Activated naive CD8-positive, alpha-beta T cell (primary cell): ENCODE measurements at regions not wholly inside any gene's neighbourhood (a gene's known extent, or its start where the extent isn't known, plus 50 kb on each side); places are given as distances from the start of the nearest gene placed in this dataset.
"Not testable (repeated sequence)": the region's sequence is repeated elsewhere in the genome, so short reads cannot be mapped to it uniquely, and the experiment has no call there.

ENCODE experiments used
- H3K27ac Mint-ChIP-seq: one replicate; pipeline ENCODE4 v1.8.0; 2021; ENCODE audit warnings: mixed read lengths
- H3K27me3 Mint-ChIP-seq: one replicate; pipeline ENCODE4 v1.8.0; 2021; ENCODE audit warnings: mixed read lengths
- H3K36me3 Mint-ChIP-seq: one replicate; pipeline ENCODE4 v1.8.0; 2021; ENCODE audit warnings: mixed read lengths
- H3K4me1 Mint-ChIP-seq: one replicate; pipeline ENCODE4 v1.8.0; 2021; ENCODE audit warnings: low read depth, mixed read lengths
- H3K4me3 Mint-ChIP-seq: one replicate; pipeline ENCODE4 v1.8.0; 2021; ENCODE audit warnings: mild to moderate bottlenecking, mixed read lengths
- H3K9me3 Mint-ChIP-seq: one replicate; pipeline ENCODE4 v1.8.0; 2021; ENCODE audit warnings: low read depth, mixed read lengths

DNA sequence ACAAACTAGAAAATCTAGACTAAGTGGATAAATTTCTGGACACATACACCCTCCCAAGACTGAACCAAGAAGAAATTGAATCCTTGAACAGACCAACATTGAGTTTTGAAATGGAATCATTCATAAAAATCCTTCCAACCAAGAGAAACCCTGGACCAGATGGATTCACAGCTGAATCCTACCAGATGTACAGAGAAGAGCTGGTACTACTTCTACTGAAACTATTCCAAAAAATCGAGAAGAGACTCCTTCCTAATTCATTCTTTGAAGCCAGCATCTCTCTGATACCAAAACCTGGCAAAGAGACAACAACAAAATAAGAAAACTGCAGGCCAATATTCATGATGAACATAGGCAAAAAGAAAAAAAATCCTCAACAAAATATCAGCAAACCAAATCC lies 227.4 kb downstream of the RPAP3 start:
- peaks cover 28% of the 10 kb centered on the region for H3K9me3 Mint-ChIP-seq
- H3K36me3 Mint-ChIP-seq = peaks cover 28% of the 10 kb centered on the region
- H3K4me3 Mint-ChIP-seq = no peak overlapping the region
- peaks cover 2% of the 10 kb centered on the region for H3K4me1 Mint-ChIP-seq
- no peak overlapping the region for H3K27ac Mint-ChIP-seq
- no peaks in the 10 kb centered on the region for H3K27me3 Mint-ChIP-seq

GRCh38 chr12:47473091-47473490 lies 232.7 kb downstream of the RPAP3 start:
- Mint-ChIP-seq H3K4me1 (peaks cover 9% of the 10 kb centered on the region), H3K36me3 (peaks cover 23% of the 10 kb centered on the region), H3K27ac (no peak overlapping the region), H3K4me3 (no peak overlapping the region), H3K9me3 (peaks cover 25% of the 10 kb centered on the region), H3K27me3 (no peaks in the 10 kb centered on the region)

- H3K27me3 Mint-ChIP-seq, H3K9me3 Mint-ChIP-seq, H3K4me1 Mint-ChIP-seq, H3K36me3 Mint-ChIP-seq, H3K4me3 Mint-ChIP-seq: not testable (repeated sequence)
- H3K27ac Mint-ChIP-seq = peak overlapping the region; percentile 6
Measured at GRCh38 chr12:47470349-47470748, 235.5 kb downstream of the RPAP3 start.

GRCh38 chr12:47463918-47464317 lies 241.9 kb downstream of the RPAP3 start:
- not testable (repeated sequence) for H3K4me1 Mint-ChIP-seq, H3K36me3 Mint-ChIP-seq, H3K27ac Mint-ChIP-seq, H3K27me3 Mint-ChIP-seq, H3K4me3 Mint-ChIP-seq, H3K9me3 Mint-ChIP-seq

GRCh38 chr12:47458279-47458678 lies 247.6 kb downstream of the RPAP3 start:
- peaks cover 10% of the 10 kb centered on the region for H3K36me3 Mint-ChIP-seq
- H3K4me1 Mint-ChIP-seq = no peaks in the 10 kb centered on the region
- H3K27me3 Mint-ChIP-seq = no peaks in the 10 kb centered on the region
- no peak overlapping the region for H3K27ac Mint-ChIP-seq
- no peak overlapping the region for H3K4me3 Mint-ChIP-seq
- H3K9me3 Mint-ChIP-seq = peaks cover 16% of the 10 kb centered on the region

- no peak overlapping the region for H3K4me3 Mint-ChIP-seq
- peaks cover under 1% of the 10 kb centered on the region for H3K36me3 Mint-ChIP-seq
- H3K27ac Mint-ChIP-seq = no peak overlapping the region
- H3K9me3 Mint-ChIP-seq = peaks cover 4% of the 10 kb centered on the region
- no peaks in the 10 kb centered on the region for H3K4me1 Mint-ChIP-seq
- no peaks in the 10 kb centered on the region for H3K27me3 Mint-ChIP-seq
Measured at GRCh38 chr12:47449797-47450196, 256.0 kb downstream of the RPAP3 start.

- Mint-ChIP-seq H3K9me3 (peaks cover 35% of the 10 kb centered on the region), H3K4me3 (no peak overlapping the region), H3K4me1 (no peaks in the 10 kb centered on the region), H3K36me3 (peaks cover 26% of the 10 kb centered on the region), H3K27ac (no peak overlapping the region), H3K27me3 (no peaks in the 10 kb centered on the region)
Measured at GRCh38 chr12:47442310-47442709, 263.5 kb downstream of the RPAP3 start.

- Mint-ChIP-seq H3K9me3 (peaks cover 35% of the 10 kb centered on the region), H3K4me1 (no peaks in the 10 kb centered on the region), H3K27ac (no peak overlapping the region), H3K36me3 (peaks cover 26% of the 10 kb centered on the region), H3K27me3 (no peaks in the 10 kb centered on the region), H3K4me3 (no peak overlapping the region)
Measured at GRCh38 chr12:47441490-47441889, 264.3 kb downstream of the RPAP3 start.

GRCh38 chr12:47438175-47438574 lies 267.7 kb downstream of the RPAP3 start:
- H3K4me3 Mint-ChIP-seq = no peak overlapping the region
- H3K36me3 Mint-ChIP-seq = peaks cover 16% of the 10 kb centered on the region
- peaks cover 17% of the 10 kb centered on the region for H3K9me3 Mint-ChIP-seq
- no peak overlapping the region for H3K27ac Mint-ChIP-seq
- H3K27me3 Mint-ChIP-seq = no peaks in the 10 kb centered on the region
- no peaks in the 10 kb centered on the region for H3K4me1 Mint-ChIP-seq

GRCh38 chr12:47437570-47437969 lies 268.3 kb downstream of the RPAP3 start:
- no peak overlapping the region for H3K27ac Mint-ChIP-seq

GRCh38 chr12:47433876-47434275 lies 272.0 kb downstream of the RPAP3 start:
- Mint-ChIP-seq H3K4me3 (no peak overlapping the region), H3K9me3 (no peaks in the 10 kb centered on the region), H3K4me1 (no peaks in the 10 kb centered on the region), H3K36me3 (peaks cover 4% of the 10 kb centered on the region), H3K27me3 (no peaks in the 10 kb centered on the region), H3K27ac (no peak overlapping the region)

More at GRCh38 chr12:47437570-47437969, 268.3 kb downstream of the RPAP3 start:
- H3K36me3 Mint-ChIP-seq = peaks cover 10% of the 10 kb centered on the region
- H3K4me3 Mint-ChIP-seq = no peak overlapping the region
- H3K27me3 Mint-ChIP-seq = no peaks in the 10 kb centered on the region
- H3K9me3 Mint-ChIP-seq = peaks cover 11% of the 10 kb centered on the region
- H3K4me1 Mint-ChIP-seq = no peaks in the 10 kb centered on the region

DNA sequence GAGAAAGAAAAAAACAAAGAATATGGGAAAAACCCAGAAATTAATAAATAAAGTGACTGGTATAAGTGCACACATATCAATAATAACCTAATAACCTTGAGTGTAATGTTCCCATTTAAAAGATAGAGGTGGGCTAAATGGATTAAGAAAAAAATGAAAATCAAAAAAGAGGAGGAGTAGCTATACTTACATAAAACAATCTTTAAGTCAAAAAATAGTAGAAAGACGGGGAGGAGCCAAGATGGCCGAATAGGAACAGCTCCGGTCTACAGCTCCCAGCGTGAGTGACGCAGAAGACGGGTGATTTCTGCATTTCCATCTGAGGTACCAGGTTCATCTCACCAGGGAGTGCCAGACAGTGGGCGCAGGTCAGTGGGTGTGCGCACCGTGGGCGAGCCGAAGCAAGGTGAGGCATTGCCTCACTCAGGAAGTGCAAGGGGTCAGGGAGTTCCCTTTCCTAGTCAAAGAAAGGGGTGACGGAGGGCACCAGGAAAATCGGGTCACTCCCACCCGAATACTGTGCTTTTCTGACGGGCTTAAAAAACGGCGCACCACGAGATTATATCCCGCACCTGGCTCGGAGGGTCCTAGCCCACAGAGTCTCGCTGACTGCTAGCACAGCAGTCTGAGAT lies 279.0 kb downstream of the RPAP3 start:
- peaks cover 15% of the 10 kb centered on the region for H3K4me1 Mint-ChIP-seq
- peak overlapping the region; percentile 80 for H3K27ac Mint-ChIP-seq
- not testable (repeated sequence) for H3K9me3 Mint-ChIP-seq, H3K27me3 Mint-ChIP-seq, H3K36me3 Mint-ChIP-seq
- H3K4me3 Mint-ChIP-seq = peak overlapping the region; percentile 75

DNA sequence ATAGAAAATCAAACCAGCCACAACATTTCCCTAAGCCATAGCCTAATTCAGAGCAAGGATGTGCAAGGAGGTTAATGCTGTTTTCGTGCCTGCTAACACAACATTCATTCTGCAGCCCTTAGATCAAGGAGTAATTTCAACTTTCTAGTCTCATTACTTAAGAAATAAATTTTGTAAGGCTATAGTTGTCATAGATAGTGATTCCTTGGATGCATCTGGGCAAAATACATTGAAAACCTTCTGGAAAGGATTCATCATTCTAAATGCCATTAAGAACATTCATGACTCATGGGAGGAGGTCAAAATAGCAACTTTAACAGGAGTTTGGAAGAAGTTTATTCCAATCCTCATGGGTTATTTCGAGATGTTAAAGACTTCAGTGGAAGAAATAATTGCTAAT lies 283.2 kb downstream of the RPAP3 start:
- H3K36me3 Mint-ChIP-seq = peaks cover 2% of the 10 kb centered on the region
- no peaks in the 10 kb centered on the region for H3K9me3 Mint-ChIP-seq
- peaks cover 27% of the 10 kb centered on the region for H3K4me1 Mint-ChIP-seq
- H3K4me3 Mint-ChIP-seq = no peak overlapping the region
- no peak overlapping the region for H3K27ac Mint-ChIP-seq
- no peaks in the 10 kb centered on the region for H3K27me3 Mint-ChIP-seq

- H3K27me3 Mint-ChIP-seq = no peaks in the 10 kb centered on the region
- H3K36me3 Mint-ChIP-seq = peaks cover 2% of the 10 kb centered on the region
- H3K9me3 Mint-ChIP-seq = no peaks in the 10 kb centered on the region
- peak overlapping the region; percentile 84 for H3K27ac Mint-ChIP-seq
- peak overlapping the region; percentile 18 for H3K4me3 Mint-ChIP-seq
- peaks cover 31% of the 10 kb centered on the region for H3K4me1 Mint-ChIP-seq
Measured at GRCh38 chr12:47419497-47419896, 286.3 kb downstream of the RPAP3 start.

- Mint-ChIP-seq H3K9me3 (no peaks in the 10 kb centered on the region), H3K4me1 (peaks cover 43% of the 10 kb centered on the region), H3K4me3 (no peak overlapping the region), H3K27me3 (no peaks in the 10 kb centered on the region), H3K27ac (no peak overlapping the region), H3K36me3 (peaks cover 2% of the 10 kb centered on the region)
Measured at GRCh38 chr12:47417955-47418354, 287.9 kb downstream of the RPAP3 start.

DNA sequence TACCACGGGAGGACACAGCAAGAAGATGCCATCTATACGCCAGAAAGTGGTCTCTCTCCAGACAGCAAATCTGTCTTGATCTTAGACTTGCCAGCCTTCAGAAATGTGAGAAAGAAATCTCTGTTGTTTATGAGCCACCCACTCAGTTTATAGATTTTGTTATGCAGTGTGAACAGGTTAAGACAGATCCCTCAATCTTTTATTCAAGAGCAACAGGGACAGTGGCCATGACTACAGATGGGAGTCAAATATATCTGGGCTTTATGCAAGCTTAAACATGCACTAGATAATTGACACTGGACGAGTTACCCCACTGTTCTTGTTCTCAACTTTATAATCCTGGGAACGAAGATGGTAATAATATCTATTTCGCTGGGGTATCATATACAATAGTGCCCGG lies 288.7 kb downstream of the RPAP3 start:
- Mint-ChIP-seq H3K4me3 (no peak overlapping the region), H3K36me3 (peaks cover 2% of the 10 kb centered on the region), H3K27me3 (no peaks in the 10 kb centered on the region), H3K9me3 (no peaks in the 10 kb centered on the region), H3K4me1 (peaks cover 52% of the 10 kb centered on the region), H3K27ac (no peak overlapping the region)
